Epithelial cell of proximal tubule (primary cell): ENCODE measurements at regions not wholly inside any gene's neighbourhood (a gene's known extent, or its start where the extent isn't known, plus 50 kb on each side); places are given as distances from the start of the nearest gene placed in this dataset.

ENCODE experiments used
- DNase-seq: peaks from one replicate; pipeline ENCODE4 v3.0.0-alpha.2; 2011; ENCODE audit warnings: low read depth
- H3K4me3 ChIP-seq: 2 replicates; pipeline ENCODE4 v1.5.1; 2011; ENCODE audit warnings: low read depth, mild to moderate bottlenecking, low read length
- TF ChIP-seq, protein P1 (sequence below): conservative IDR thresholded peaks from 2 replicates; pipeline ENCODE4 v1.5.1; 2012; ENCODE audit warnings: low read depth, mild to moderate bottlenecking, low read length

DNA sequence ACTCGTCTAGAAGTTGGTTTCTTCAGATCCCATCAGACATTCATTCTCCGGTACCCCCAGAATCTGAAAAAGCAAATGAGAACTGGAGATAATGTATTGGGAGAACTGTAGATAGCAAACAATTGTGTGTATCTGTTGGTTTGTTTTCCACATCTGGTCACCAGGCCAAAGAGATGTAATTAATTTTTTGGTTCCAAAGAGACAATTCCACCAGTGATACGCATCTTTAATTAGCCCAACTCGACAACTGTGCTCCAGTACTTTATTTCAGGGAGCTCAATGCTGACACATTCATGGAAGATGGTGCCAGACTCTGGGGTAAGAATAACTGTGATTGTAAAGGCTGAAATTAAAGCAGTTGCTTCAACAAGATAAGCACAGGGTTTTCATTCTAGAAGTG lies 74.5 kb downstream of the NPTX2 start:
- no peak for DNase-seq
- TF ChIP-seq, protein P1, sequence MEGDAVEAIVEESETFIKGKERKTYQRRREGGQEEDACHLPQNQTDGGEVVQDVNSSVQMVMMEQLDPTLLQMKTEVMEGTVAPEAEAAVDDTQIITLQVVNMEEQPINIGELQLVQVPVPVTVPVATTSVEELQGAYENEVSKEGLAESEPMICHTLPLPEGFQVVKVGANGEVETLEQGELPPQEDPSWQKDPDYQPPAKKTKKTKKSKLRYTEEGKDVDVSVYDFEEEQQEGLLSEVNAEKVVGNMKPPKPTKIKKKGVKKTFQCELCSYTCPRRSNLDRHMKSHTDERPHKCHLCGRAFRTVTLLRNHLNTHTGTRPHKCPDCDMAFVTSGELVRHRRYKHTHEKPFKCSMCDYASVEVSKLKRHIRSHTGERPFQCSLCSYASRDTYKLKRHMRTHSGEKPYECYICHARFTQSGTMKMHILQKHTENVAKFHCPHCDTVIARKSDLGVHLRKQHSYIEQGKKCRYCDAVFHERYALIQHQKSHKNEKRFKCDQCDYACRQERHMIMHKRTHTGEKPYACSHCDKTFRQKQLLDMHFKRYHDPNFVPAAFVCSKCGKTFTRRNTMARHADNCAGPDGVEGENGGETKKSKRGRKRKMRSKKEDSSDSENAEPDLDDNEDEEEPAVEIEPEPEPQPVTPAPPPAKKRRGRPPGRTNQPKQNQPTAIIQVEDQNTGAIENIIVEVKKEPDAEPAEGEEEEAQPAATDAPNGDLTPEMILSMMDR = no peak
- H3K4me3 ChIP-seq = no peak overlapping the region

GRCh38 chr7:98697083-98697482 lies 80.0 kb downstream of the NPTX2 start:
- H3K4me3 ChIP-seq = no peak overlapping the region
- DNase-seq = no peak
- TF ChIP-seq, protein P1 = no peak

- DNase-seq = no peak
- H3K4me3 ChIP-seq = no peak overlapping the region
- TF ChIP-seq, protein P1 = no peak
Observed at GRCh38 chr7:98697485-98698240, 80.6 kb downstream of the NPTX2 start.

- TF ChIP-seq, protein P1 = no peak
- H3K4me3 ChIP-seq = no peak overlapping the region
- DNase-seq = no peak
Observed at GRCh38 chr7:98698976-98699375, 81.9 kb downstream of the NPTX2 start.

DNA sequence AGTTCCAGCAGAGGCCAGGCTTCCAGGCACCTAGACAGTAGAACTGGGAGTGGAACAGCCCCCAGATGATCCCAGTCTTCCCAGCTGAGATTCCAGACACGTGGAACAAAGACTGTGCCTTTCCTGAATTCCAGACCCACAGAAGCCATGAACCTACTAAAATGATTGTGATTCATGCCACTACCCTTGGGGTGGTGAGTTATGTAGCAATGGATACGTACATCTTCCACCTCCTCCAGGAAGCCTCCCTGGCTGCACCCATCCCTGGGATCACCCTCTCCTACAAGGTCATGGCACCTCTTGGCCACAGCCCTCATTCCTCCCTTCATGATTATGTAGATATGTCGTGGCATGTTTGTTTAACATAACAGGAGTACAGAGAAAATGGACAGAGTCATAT lies 83.4 kb downstream of the NPTX2 start:
- TF ChIP-seq, protein P1 = no peak
- DNase-seq = no peak
- no peak overlapping the region for H3K4me3 ChIP-seq

DNA sequence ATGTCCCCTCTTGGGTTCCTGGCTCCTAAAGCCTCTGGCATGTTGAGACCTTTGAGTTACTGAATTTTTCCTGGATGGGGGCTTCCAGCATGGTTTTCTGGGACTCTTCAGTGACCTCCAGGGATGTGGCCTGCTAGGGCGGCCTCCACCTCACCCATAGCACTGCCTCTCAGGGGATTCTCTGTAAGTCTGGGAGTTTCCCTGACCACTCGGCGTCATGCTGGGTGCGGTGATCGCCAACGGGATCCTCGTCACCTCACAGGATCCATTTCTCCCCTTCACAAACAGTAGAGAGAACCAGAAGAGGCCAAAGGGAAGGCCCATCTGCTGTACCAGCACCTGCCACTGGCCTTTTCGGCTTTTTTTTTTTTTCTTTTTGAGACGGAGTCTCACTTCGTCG lies 84.3 kb downstream of the NPTX2 start:
- no peak overlapping the region for H3K4me3 ChIP-seq
- TF ChIP-seq, protein P1 = no peak
- no peak for DNase-seq

DNA sequence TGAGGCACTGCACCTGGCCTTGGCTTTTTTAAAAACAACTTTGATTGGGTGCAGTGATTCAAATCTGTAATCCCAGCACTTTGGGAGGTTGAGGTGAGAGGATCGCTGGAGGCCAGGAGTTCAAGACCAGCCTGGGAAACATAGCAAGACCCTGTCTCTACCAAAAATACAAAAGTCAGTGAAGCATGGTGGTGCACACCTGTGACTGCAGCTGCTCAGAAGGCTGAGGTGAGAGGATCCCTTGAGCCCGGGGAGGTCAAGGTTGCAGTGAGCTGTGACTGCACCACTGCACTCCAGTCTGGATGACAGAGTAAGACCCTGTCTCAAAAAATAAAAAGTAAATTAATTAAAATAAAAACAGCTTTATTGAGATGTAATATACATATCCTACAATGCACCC lies 84.9 kb downstream of the NPTX2 start:
- TF ChIP-seq, protein P1 = no peak
- DNase-seq = no peak
- no peak overlapping the region for H3K4me3 ChIP-seq
